Lower leg skin (tissue), 3 donors: ENCODE measurements at regions not wholly inside any gene's neighbourhood (a gene's known extent, or its start where the extent isn't known, plus 50 kb on each side); places are given as distances from the start of the nearest gene placed in this dataset.

Experiments
- POLR2A ChIP-seq, 2 donors: fragments of 450-650 bp; IDR thresholded peaks; one replicate each; pipeline ENCODE4 v1.6.1; 2016 to 2017; ENCODE audit warnings: antibody characterized with exemption in 2 of 2, mild to moderate bottlenecking in 1 of 2, moderate library complexity in 1 of 2
- TF ChIP-seq, protein P1 (sequence below), 3 donors: fragments of 450-650 bp; IDR thresholded peaks; one replicate each; pipeline ENCODE4 v1.5.1; 2016; ENCODE audit warnings: antibody characterized with exemption in 3 of 3, mild to moderate bottlenecking in 3 of 3, moderate library complexity in 2 of 3

DNA sequence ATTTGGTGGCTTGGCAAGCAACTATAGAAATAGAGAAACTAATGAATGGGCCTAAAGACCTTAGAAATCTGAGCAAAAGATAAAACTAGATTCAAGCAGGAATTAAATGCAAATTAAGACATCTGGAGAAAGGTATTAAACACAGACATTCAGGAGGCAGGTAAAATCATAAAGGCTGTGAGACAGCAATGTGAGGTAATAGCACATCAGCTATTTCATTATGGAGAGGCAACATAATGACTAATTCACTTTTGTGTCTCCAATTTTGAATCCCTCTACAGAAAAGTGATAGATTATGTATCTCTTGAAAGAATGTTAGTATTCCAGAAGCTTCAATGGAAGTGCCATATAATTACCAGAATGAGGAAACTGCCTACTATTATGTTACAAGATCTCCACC lies 175.9 kb upstream of the LRIG3 start:
- TF ChIP-seq POLR2A (IDR thresholded peaks at IDR 0.05), result no peak
- TF ChIP-seq, protein P1, sequence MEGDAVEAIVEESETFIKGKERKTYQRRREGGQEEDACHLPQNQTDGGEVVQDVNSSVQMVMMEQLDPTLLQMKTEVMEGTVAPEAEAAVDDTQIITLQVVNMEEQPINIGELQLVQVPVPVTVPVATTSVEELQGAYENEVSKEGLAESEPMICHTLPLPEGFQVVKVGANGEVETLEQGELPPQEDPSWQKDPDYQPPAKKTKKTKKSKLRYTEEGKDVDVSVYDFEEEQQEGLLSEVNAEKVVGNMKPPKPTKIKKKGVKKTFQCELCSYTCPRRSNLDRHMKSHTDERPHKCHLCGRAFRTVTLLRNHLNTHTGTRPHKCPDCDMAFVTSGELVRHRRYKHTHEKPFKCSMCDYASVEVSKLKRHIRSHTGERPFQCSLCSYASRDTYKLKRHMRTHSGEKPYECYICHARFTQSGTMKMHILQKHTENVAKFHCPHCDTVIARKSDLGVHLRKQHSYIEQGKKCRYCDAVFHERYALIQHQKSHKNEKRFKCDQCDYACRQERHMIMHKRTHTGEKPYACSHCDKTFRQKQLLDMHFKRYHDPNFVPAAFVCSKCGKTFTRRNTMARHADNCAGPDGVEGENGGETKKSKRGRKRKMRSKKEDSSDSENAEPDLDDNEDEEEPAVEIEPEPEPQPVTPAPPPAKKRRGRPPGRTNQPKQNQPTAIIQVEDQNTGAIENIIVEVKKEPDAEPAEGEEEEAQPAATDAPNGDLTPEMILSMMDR (IDR thresholded peaks at IDR 0.05), result no peak
